ENCODE measurements at regions not wholly inside any gene's neighbourhood (a gene's known extent, or its start where the extent isn't known, plus 50 kb on each side); places are given as distances from the start of the nearest gene placed in this dataset.

- H3K27me3 Mint-ChIP-seq, result no peaks in the 10 kb centered on the region
- H3K9me3 Mint-ChIP-seq, result peaks cover 0 to 8% of the 10 kb centered on the region in 2 donors
- no peak for ATAC-seq (replicated peaks)
- H3K4me3 Mint-ChIP-seq, result no peak overlapping the region
- no peak for DNase-seq
- H3K27ac Mint-ChIP-seq, result no peak overlapping the region
- no peaks in the 10 kb centered on the region for H3K4me1 Mint-ChIP-seq (ENCODE audit: low read depth in 2 of 2)
- no peaks in the 10 kb centered on the region for H3K36me3 Mint-ChIP-seq (ENCODE audit: insufficient read depth)
Measured at GRCh38 chr3:80239301-80239700, 471.5 kb upstream of the ROBO1 start.

GRCh38 chr3:80238606-80239005, 470.8 kb upstream of the ROBO1 start:
- ATAC-seq (replicated peaks) (no peak), DNase-seq (no peak)
- H3K4me1 Mint-ChIP-seq (ENCODE audit: low read depth in 2 of 2), result no peaks in the 10 kb centered on the region
- H3K9me3 Mint-ChIP-seq, result peaks cover 0 to 8% of the 10 kb centered on the region in 2 donors
- H3K27me3 Mint-ChIP-seq, result no peaks in the 10 kb centered on the region
- no peaks in the 10 kb centered on the region for H3K36me3 Mint-ChIP-seq (ENCODE audit: insufficient read depth)
- H3K4me3 Mint-ChIP-seq, result no peak overlapping the region
- H3K27ac Mint-ChIP-seq, result no peak overlapping the region

GRCh38 chr3:80238152-80238551, 470.4 kb upstream of the ROBO1 start:
- Mint-ChIP-seq H3K9me3 (peaks cover 0 to 8% of the 10 kb centered on the region in 2 donors), H3K4me1 (ENCODE audit: low read depth in 2 of 2) (no peaks in the 10 kb centered on the region), H3K36me3 (ENCODE audit: insufficient read depth) (no peaks in the 10 kb centered on the region), H3K27me3 (no peaks in the 10 kb centered on the region), H3K27ac (no peak overlapping the region), H3K4me3 (no peak overlapping the region)
- ATAC-seq (replicated peaks) (no peak), DNase-seq (no peak)

- ATAC-seq (replicated peaks) (no peak), DNase-seq (no peak)
- H3K36me3 Mint-ChIP-seq (ENCODE audit: insufficient read depth), result no peaks in the 10 kb centered on the region
- H3K27ac Mint-ChIP-seq, result no peak overlapping the region
- no peak overlapping the region for H3K4me3 Mint-ChIP-seq
- no peaks in the 10 kb centered on the region for H3K27me3 Mint-ChIP-seq
- H3K9me3 Mint-ChIP-seq, result peaks cover 0 to 8% of the 10 kb centered on the region in 2 donors
- no peaks in the 10 kb centered on the region for H3K4me1 Mint-ChIP-seq (ENCODE audit: low read depth in 2 of 2)
Measured at GRCh38 chr3:80234706-80235105, 466.9 kb upstream of the ROBO1 start.

GRCh38 chr3:80233576-80233975, 465.8 kb upstream of the ROBO1 start:
- H3K9me3 Mint-ChIP-seq, result peaks cover 7 to 10% of the 10 kb centered on the region in 2 donors
- ATAC-seq (replicated peaks), result no peak
- no peak overlapping the region for H3K4me3 Mint-ChIP-seq
- no peak for DNase-seq
- no peaks in the 10 kb centered on the region for H3K36me3 Mint-ChIP-seq (ENCODE audit: insufficient read depth)
- H3K4me1 Mint-ChIP-seq (ENCODE audit: low read depth in 2 of 2), result no peaks in the 10 kb centered on the region
- H3K27ac Mint-ChIP-seq, result no peak overlapping the region
- no peaks in the 10 kb centered on the region for H3K27me3 Mint-ChIP-seq

- no peak for ATAC-seq (replicated peaks)
- H3K4me3 Mint-ChIP-seq, result no peak overlapping the region
- no peaks in the 10 kb centered on the region for H3K36me3 Mint-ChIP-seq (ENCODE audit: insufficient read depth)
- H3K27me3 Mint-ChIP-seq, result no peaks in the 10 kb centered on the region
- no peak for DNase-seq
- H3K9me3 Mint-ChIP-seq, result peaks cover 9 to 11% of the 10 kb centered on the region in 2 donors
- no peaks in the 10 kb centered on the region for H3K4me1 Mint-ChIP-seq (ENCODE audit: low read depth in 2 of 2)
- H3K27ac Mint-ChIP-seq, result no peak overlapping the region
Measured at GRCh38 chr3:80232760-80233159, 465.0 kb upstream of the ROBO1 start.

- ATAC-seq (replicated peaks) (no peak), DNase-seq (no peak)
- Mint-ChIP-seq H3K27me3 (no peaks in the 10 kb centered on the region), H3K36me3 (ENCODE audit: insufficient read depth) (no peaks in the 10 kb centered on the region), H3K4me3 (no peak overlapping the region), H3K9me3 (peaks cover 8 to 16% of the 10 kb centered on the region in 2 donors), H3K27ac (no peak overlapping the region), H3K4me1 (ENCODE audit: low read depth in 2 of 2) (no peaks in the 10 kb centered on the region)
Measured at GRCh38 chr3:80230962-80231361, 463.2 kb upstream of the ROBO1 start.

GRCh38 chr3:80227216-80227615, 459.4 kb upstream of the ROBO1 start:
- Mint-ChIP-seq H3K4me1 (ENCODE audit: low read depth in 2 of 2) (no peaks in the 10 kb centered on the region), H3K27ac (no peak overlapping the region), H3K4me3 (no peak overlapping the region), H3K9me3 (peaks cover 3 to 16% of the 10 kb centered on the region in 2 donors), H3K36me3 (ENCODE audit: insufficient read depth) (no peaks in the 10 kb centered on the region), H3K27me3 (no peaks in the 10 kb centered on the region)
- DNase-seq (no peak), ATAC-seq (replicated peaks) (no peak)

GRCh38 chr3:80215191-80215590, 447.4 kb upstream of the ROBO1 start:
- no peaks in the 10 kb centered on the region for H3K27me3 Mint-ChIP-seq
- H3K36me3 Mint-ChIP-seq (ENCODE audit: insufficient read depth), result no peaks in the 10 kb centered on the region
- peaks cover 5 to 9% of the 10 kb centered on the region in 2 donors for H3K9me3 Mint-ChIP-seq
- H3K27ac Mint-ChIP-seq, result no peak overlapping the region
- no peak overlapping the region for H3K4me3 Mint-ChIP-seq
- ATAC-seq (replicated peaks), result no peak
- no peaks in the 10 kb centered on the region for H3K4me1 Mint-ChIP-seq (ENCODE audit: low read depth in 2 of 2)
- no peak for DNase-seq

GRCh38 chr3:80213086-80213485, 445.3 kb upstream of the ROBO1 start:
- Mint-ChIP-seq H3K27ac (no peak overlapping the region), H3K4me3 (no peak overlapping the region)

GRCh38 chr3:80192936-80193335, 425.1 kb upstream of the ROBO1 start:
- no peaks in the 10 kb centered on the region for H3K4me1 Mint-ChIP-seq (ENCODE audit: low read depth in 2 of 2)
- peaks cover 0 to 9% of the 10 kb centered on the region in 2 donors for H3K9me3 Mint-ChIP-seq
- H3K36me3 Mint-ChIP-seq (ENCODE audit: insufficient read depth), result no peaks in the 10 kb centered on the region
- H3K27me3 Mint-ChIP-seq, result no peaks in the 10 kb centered on the region
- no peak overlapping the region for H3K27ac Mint-ChIP-seq
- ATAC-seq (replicated peaks), result no peak
- no peak overlapping the region for H3K4me3 Mint-ChIP-seq
- no peak for DNase-seq

More at GRCh38 chr3:80213086-80213485, 445.3 kb upstream of the ROBO1 start:
- no peaks in the 10 kb centered on the region for H3K27me3 Mint-ChIP-seq
- H3K4me1 Mint-ChIP-seq (ENCODE audit: low read depth in 2 of 2), result no peaks in the 10 kb centered on the region
- DNase-seq, result no peak
- ATAC-seq (replicated peaks), result no peak
- no peaks in the 10 kb centered on the region for H3K36me3 Mint-ChIP-seq (ENCODE audit: insufficient read depth)
- H3K9me3 Mint-ChIP-seq, result peaks cover 9% of the 10 kb centered on the region in 2 donors

GRCh38 chr3:80190051-80190450, 422.3 kb upstream of the ROBO1 start:
- Mint-ChIP-seq H3K27ac (no peak overlapping the region), H3K27me3 (no peaks in the 10 kb centered on the region), H3K4me1 (ENCODE audit: low read depth in 2 of 2) (no peaks in the 10 kb centered on the region), H3K9me3 (peaks cover 2 to 23% of the 10 kb centered on the region in 2 donors), H3K36me3 (ENCODE audit: insufficient read depth) (no peaks in the 10 kb centered on the region), H3K4me3 (no peak overlapping the region)
- no peak for ATAC-seq (replicated peaks)
- DNase-seq, result no peak

GRCh38 chr3:80187981-80188380, 420.2 kb upstream of the ROBO1 start:
- H3K27ac Mint-ChIP-seq, result no peak overlapping the region
- H3K9me3 Mint-ChIP-seq, result peaks cover 4 to 23% of the 10 kb centered on the region in 2 donors
- ATAC-seq (replicated peaks) (no peak), DNase-seq (no peak)
- H3K4me3 Mint-ChIP-seq, result no peak overlapping the region
- no peaks in the 10 kb centered on the region for H3K4me1 Mint-ChIP-seq (ENCODE audit: low read depth in 2 of 2)
- H3K36me3 Mint-ChIP-seq (ENCODE audit: insufficient read depth), result no peaks in the 10 kb centered on the region
- no peaks in the 10 kb centered on the region for H3K27me3 Mint-ChIP-seq

GRCh38 chr3:80159990-80160506, 392.2 kb upstream of the ROBO1 start:
- peaks cover 0 to 8% of the 10 kb centered on the region in 2 donors for H3K9me3 Mint-ChIP-seq
- no peaks in the 10 kb centered on the region for H3K36me3 Mint-ChIP-seq (ENCODE audit: insufficient read depth)
- ATAC-seq (replicated peaks) (no peak), DNase-seq (no peak)
- H3K4me1 Mint-ChIP-seq (ENCODE audit: low read depth in 2 of 2), result no peaks in the 10 kb centered on the region
- H3K4me3 Mint-ChIP-seq, result no peak overlapping the region
- H3K27ac Mint-ChIP-seq, result no peak overlapping the region
- no peaks in the 10 kb centered on the region for H3K27me3 Mint-ChIP-seq

- Mint-ChIP-seq H3K4me3 (no peak overlapping the region), H3K36me3 (ENCODE audit: insufficient read depth) (no peaks in the 10 kb centered on the region), H3K9me3 (peaks cover 0 to 8% of the 10 kb centered on the region in 2 donors), H3K27ac (no peak overlapping the region), H3K4me1 (ENCODE audit: low read depth in 2 of 2) (no peaks in the 10 kb centered on the region), H3K27me3 (no peaks in the 10 kb centered on the region)
- DNase-seq (no peak), ATAC-seq (replicated peaks) (no peak)
Measured at GRCh38 chr3:80158332-80158731, 390.5 kb upstream of the ROBO1 start.

Measured in effector memory CD8-positive, alpha-beta T cell (primary cell).